ENCODE measurements at regions not wholly inside any gene's neighbourhood (a gene's known extent, or its start where the extent isn't known, plus 50 kb on each side); places are given as distances from the start of the nearest gene placed in this dataset.

DNA sequence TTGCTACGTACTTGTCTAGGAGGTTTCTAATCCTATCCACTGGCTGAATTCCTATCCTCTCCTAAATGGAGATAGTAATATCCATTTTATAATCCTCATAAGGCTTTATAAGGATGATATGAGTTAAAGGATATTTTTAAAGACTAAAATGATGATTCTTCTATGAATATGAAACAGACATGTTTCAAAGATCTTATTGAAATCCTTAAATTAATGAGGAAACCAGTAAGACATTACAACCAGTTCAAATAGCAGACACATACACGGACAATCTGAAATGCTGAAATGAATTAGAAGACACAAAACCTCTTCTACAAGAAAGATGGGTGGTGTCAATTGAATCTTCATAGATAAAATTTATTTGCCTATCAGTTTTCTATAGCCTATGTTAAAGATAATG, 132.9 kb upstream of the ANK3 start:
- TF ChIP-seq, protein P1, sequence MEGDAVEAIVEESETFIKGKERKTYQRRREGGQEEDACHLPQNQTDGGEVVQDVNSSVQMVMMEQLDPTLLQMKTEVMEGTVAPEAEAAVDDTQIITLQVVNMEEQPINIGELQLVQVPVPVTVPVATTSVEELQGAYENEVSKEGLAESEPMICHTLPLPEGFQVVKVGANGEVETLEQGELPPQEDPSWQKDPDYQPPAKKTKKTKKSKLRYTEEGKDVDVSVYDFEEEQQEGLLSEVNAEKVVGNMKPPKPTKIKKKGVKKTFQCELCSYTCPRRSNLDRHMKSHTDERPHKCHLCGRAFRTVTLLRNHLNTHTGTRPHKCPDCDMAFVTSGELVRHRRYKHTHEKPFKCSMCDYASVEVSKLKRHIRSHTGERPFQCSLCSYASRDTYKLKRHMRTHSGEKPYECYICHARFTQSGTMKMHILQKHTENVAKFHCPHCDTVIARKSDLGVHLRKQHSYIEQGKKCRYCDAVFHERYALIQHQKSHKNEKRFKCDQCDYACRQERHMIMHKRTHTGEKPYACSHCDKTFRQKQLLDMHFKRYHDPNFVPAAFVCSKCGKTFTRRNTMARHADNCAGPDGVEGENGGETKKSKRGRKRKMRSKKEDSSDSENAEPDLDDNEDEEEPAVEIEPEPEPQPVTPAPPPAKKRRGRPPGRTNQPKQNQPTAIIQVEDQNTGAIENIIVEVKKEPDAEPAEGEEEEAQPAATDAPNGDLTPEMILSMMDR (conservative IDR thresholded peaks at IDR 0.05; ENCODE audit: low read length), result no peak
- no peak for TF ChIP-seq EZH2phosphoT487 (IDR thresholded peaks at IDR 0.05; ENCODE audit: borderline replicate concordance)
